ENCODE measurements at regions not wholly inside any gene's neighbourhood (a gene's known extent, or its start where the extent isn't known, plus 50 kb on each side); places are given as distances from the start of the nearest gene placed in this dataset.

DNA sequence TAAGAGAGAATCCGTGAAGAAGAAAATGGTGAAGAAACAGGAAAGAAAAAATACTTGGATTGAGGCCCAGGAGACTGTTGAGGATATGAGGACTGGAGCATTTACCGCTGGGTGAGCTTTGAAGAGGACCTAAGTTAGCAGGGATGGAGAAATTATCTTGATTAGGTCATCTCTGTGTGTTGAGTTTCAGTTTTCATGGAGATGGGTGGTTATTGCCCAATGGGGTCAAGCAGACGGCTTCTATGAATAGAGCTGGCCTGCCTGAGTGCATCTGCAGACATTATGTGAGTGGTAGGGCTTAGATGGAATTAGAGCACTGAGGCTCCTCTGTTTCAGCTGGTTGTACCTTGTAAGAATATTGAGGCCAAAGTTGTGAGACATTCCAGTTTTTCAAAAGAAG is 245.4 kb upstream of the FBXL7 start:
- H3K23ac ChIP-seq (ENCODE audit: low read depth, low read length, poor library complexity): no peak overlapping the region
- H3K27me3 ChIP-seq (ENCODE audit: control insufficient read depth in 3 of 3, insufficient read depth in 3 of 3, low read depth in 1 of 3, low read length in 3 of 3): no peaks in the 10 kb centered on the region
- H2BK120ac ChIP-seq (ENCODE audit: low read depth, low read length): no peak overlapping the region
- H4K8ac ChIP-seq (ENCODE audit: low read depth, low read length): no peak overlapping the region
- H3K14ac ChIP-seq (ENCODE audit: low read length): no peak overlapping the region
- no peak for DNase-seq (ENCODE audit: low spot score)
- no peaks in the 10 kb centered on the region for H3K36me3 ChIP-seq (replicated peaks in 1 of 2; ENCODE audit: control insufficient read depth in 2 of 2, insufficient read depth in 2 of 2, low read length in 2 of 2)
- no peak overlapping the region for H3K27ac ChIP-seq (replicated peaks; ENCODE audit: low read length)
- H3K4ac ChIP-seq (ENCODE audit: low read length): no peak overlapping the region
- H3K18ac ChIP-seq (ENCODE audit: low read length): no peak overlapping the region
- no peak overlapping the region for H2BK5ac ChIP-seq (ENCODE audit: low read length)
- H3K4me3 ChIP-seq (ENCODE audit: low read length in 2 of 2): no peak overlapping the region
- H3K4me2 ChIP-seq (ENCODE audit: insufficient read depth, low read length, poor library complexity, severe bottlenecking): no peak overlapping the region
- WGBS, 2 donors (ENCODE audit: extremely low coverage in 2 of 2, insufficient read length in 2 of 2, insufficient replicate concordance in 1 of 2): no CpG with 5 or more reads among the region's 3 CpGs
- H4K91ac ChIP-seq (ENCODE audit: low read depth, low read length, poor library complexity): no peak overlapping the region
- no peak overlapping the region for H2BK12ac ChIP-seq (ENCODE audit: low read length)
- H3K79me1 ChIP-seq (ENCODE audit: low read depth, low read length): no peaks in the 10 kb centered on the region
- H2AK5ac ChIP-seq (ENCODE audit: low read depth, low read length): no peak overlapping the region
- H3K9ac ChIP-seq (ENCODE audit: low read depth, low read length, poor library complexity): no peak overlapping the region
- H2AFZ ChIP-seq (ENCODE audit: low read length): no peak overlapping the region
- H2BK15ac ChIP-seq (ENCODE audit: low read length): no peak overlapping the region
- no peaks in the 10 kb centered on the region for H3K4me1 ChIP-seq (ENCODE audit: control insufficient read depth in 2 of 2, insufficient read depth in 1 of 2, low read depth in 1 of 2, low read length in 2 of 2)
- H3K9me3 ChIP-seq (replicated peaks in 1 of 2; ENCODE audit: control insufficient read depth in 2 of 2, insufficient read depth in 1 of 2, low read depth in 1 of 2, low read length in 2 of 2): no peaks in the 10 kb centered on the region

DNA sequence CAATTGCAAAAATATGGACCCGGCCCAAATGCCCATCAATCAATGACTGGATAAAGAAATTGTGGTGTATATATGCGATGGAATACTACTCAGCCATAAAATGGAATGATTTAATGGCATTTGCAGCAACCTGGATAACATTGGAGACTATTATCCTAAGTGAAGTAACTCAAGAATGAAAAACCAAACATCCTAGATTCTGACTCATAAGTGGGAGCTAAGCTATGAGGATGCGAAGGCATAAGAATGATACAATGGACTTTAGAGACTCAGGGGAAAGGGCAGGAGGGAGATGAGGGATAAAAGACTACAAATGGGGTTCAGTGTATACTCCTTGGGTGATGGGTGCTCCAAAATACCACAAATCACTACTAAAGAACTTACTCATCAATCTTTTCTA is 247.6 kb upstream of the FBXL7 start:
- Histone ChIP-seq H3K79me1 (ENCODE audit: low read depth, low read length) (no peaks in the 10 kb centered on the region), H3K9me3 (replicated peaks in 1 of 2; ENCODE audit: control insufficient read depth in 2 of 2, insufficient read depth in 1 of 2, low read depth in 1 of 2, low read length in 2 of 2) (no peaks in the 10 kb centered on the region), H3K4ac (ENCODE audit: low read length) (no peak overlapping the region), H2BK15ac (ENCODE audit: low read length) (no peak overlapping the region), H2BK5ac (ENCODE audit: low read length) (no peak overlapping the region), H3K18ac (ENCODE audit: low read length) (no peak overlapping the region), H3K27me3 (ENCODE audit: control insufficient read depth in 3 of 3, insufficient read depth in 3 of 3, low read depth in 1 of 3, low read length in 3 of 3) (no peaks in the 10 kb centered on the region), H3K14ac (ENCODE audit: low read length) (no peak overlapping the region), H2AFZ (ENCODE audit: low read length) (no peak overlapping the region), H3K4me1 (ENCODE audit: control insufficient read depth in 2 of 2, insufficient read depth in 1 of 2, low read depth in 1 of 2, low read length in 2 of 2) (no peaks in the 10 kb centered on the region), H3K36me3 (replicated peaks in 1 of 2; ENCODE audit: control insufficient read depth in 2 of 2, insufficient read depth in 2 of 2, low read length in 2 of 2) (no peaks in the 10 kb centered on the region), H4K8ac (ENCODE audit: low read depth, low read length) (no peak overlapping the region), H3K4me3 (ENCODE audit: low read length in 2 of 2) (no peak overlapping the region), H2BK120ac (ENCODE audit: low read depth, low read length) (no peak overlapping the region), H2BK12ac (ENCODE audit: low read length) (no peak overlapping the region), H2AK5ac (ENCODE audit: low read depth, low read length) (no peak overlapping the region), H3K23ac (ENCODE audit: low read depth, low read length, poor library complexity) (no peak overlapping the region), H3K27ac (replicated peaks; ENCODE audit: low read length) (no peak overlapping the region), H4K91ac (ENCODE audit: low read depth, low read length, poor library complexity) (no peak overlapping the region), H3K9ac (ENCODE audit: low read depth, low read length, poor library complexity) (no peak overlapping the region), H3K4me2 (ENCODE audit: insufficient read depth, low read length, poor library complexity, severe bottlenecking) (no peak overlapping the region)
- DNase-seq (ENCODE audit: low spot score): no peak
- WGBS, 2 donors (ENCODE audit: extremely low coverage in 2 of 2, insufficient read length in 2 of 2, insufficient replicate concordance in 1 of 2): no CpG with 5 or more reads among the region's 3 CpGs

GRCh38 chr5:15249152-15249551 is 250.8 kb upstream of the FBXL7 start:
- Histone ChIP-seq H3K9me3 (replicated peaks in 1 of 2; ENCODE audit: control insufficient read depth in 2 of 2, insufficient read depth in 1 of 2, low read depth in 1 of 2, low read length in 2 of 2) (peaks cover 0 to 2% of the 10 kb centered on the region in 2 donors), H3K14ac (ENCODE audit: low read length) (no peak overlapping the region), H3K4me3 (ENCODE audit: low read length in 2 of 2) (no peak overlapping the region), H2AK5ac (ENCODE audit: low read depth, low read length) (no peak overlapping the region), H4K91ac (ENCODE audit: low read depth, low read length, poor library complexity) (no peak overlapping the region), H2BK15ac (ENCODE audit: low read length) (no peak overlapping the region), H3K18ac (ENCODE audit: low read length) (no peak overlapping the region), H3K27ac (replicated peaks; ENCODE audit: low read length) (no peak overlapping the region), H2BK12ac (ENCODE audit: low read length) (no peak overlapping the region), H2BK5ac (ENCODE audit: low read length) (no peak overlapping the region), H2BK120ac (ENCODE audit: low read depth, low read length) (no peak overlapping the region), H3K23ac (ENCODE audit: low read depth, low read length, poor library complexity) (no peak overlapping the region), H3K9ac (ENCODE audit: low read depth, low read length, poor library complexity) (no peak overlapping the region), H3K27me3 (ENCODE audit: control insufficient read depth in 3 of 3, insufficient read depth in 3 of 3, low read depth in 1 of 3, low read length in 3 of 3) (no peaks in the 10 kb centered on the region), H2AFZ (ENCODE audit: low read length) (no peak overlapping the region), H3K79me1 (ENCODE audit: low read depth, low read length) (no peaks in the 10 kb centered on the region), H3K4ac (ENCODE audit: low read length) (no peak overlapping the region), H3K4me2 (ENCODE audit: insufficient read depth, low read length, poor library complexity, severe bottlenecking) (no peak overlapping the region), H4K8ac (ENCODE audit: low read depth, low read length) (no peak overlapping the region), H3K36me3 (replicated peaks in 1 of 2; ENCODE audit: control insufficient read depth in 2 of 2, insufficient read depth in 2 of 2, low read length in 2 of 2) (no peaks in the 10 kb centered on the region), H3K4me1 (ENCODE audit: control insufficient read depth in 2 of 2, insufficient read depth in 1 of 2, low read depth in 1 of 2, low read length in 2 of 2) (no peaks in the 10 kb centered on the region)
- no peak for DNase-seq (ENCODE audit: low spot score)
- no CpG with 5 or more reads among the region's 3 CpGs for WGBS, 2 donors (ENCODE audit: extremely low coverage in 2 of 2, insufficient read length in 2 of 2, insufficient replicate concordance in 1 of 2)

DNA sequence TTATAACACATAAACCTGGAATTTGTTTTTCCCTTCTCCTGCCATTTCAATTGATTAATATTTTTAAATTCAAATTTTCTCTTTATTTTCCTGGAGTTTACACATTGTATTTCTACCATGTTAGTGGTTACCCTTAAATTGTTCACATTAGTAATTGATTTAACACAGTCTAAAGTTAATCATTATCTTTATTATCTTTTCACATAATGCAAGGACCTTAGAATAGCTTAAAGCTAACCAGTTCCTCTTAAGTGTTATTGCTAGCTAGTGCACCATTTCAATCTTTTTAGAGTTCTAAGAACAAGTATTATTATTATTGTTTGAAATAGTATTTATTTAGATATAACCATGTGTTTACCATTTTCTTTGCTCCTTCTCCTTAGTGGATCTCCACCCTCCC is 251.2 kb upstream of the FBXL7 start:
- Histone ChIP-seq H3K14ac (ENCODE audit: low read length) (no peak overlapping the region), H3K4me2 (ENCODE audit: insufficient read depth, low read length, poor library complexity, severe bottlenecking) (no peak overlapping the region), H3K27me3 (ENCODE audit: control insufficient read depth in 3 of 3, insufficient read depth in 3 of 3, low read depth in 1 of 3, low read length in 3 of 3) (no peaks in the 10 kb centered on the region), H2BK5ac (ENCODE audit: low read length) (no peak overlapping the region), H3K4me3 (ENCODE audit: low read length in 2 of 2) (no peak overlapping the region), H3K9ac (ENCODE audit: low read depth, low read length, poor library complexity) (no peak overlapping the region), H3K27ac (replicated peaks; ENCODE audit: low read length) (no peak overlapping the region), H2AK5ac (ENCODE audit: low read depth, low read length) (no peak overlapping the region), H2BK120ac (ENCODE audit: low read depth, low read length) (no peak overlapping the region), H2AFZ (ENCODE audit: low read length) (no peak overlapping the region), H3K4me1 (ENCODE audit: control insufficient read depth in 2 of 2, insufficient read depth in 1 of 2, low read depth in 1 of 2, low read length in 2 of 2) (no peaks in the 10 kb centered on the region), H2BK15ac (ENCODE audit: low read length) (no peak overlapping the region), H3K23ac (ENCODE audit: low read depth, low read length, poor library complexity) (no peak overlapping the region), H4K8ac (ENCODE audit: low read depth, low read length) (no peak overlapping the region), H3K79me1 (ENCODE audit: low read depth, low read length) (no peaks in the 10 kb centered on the region), H4K91ac (ENCODE audit: low read depth, low read length, poor library complexity) (no peak overlapping the region), H3K36me3 (replicated peaks in 1 of 2; ENCODE audit: control insufficient read depth in 2 of 2, insufficient read depth in 2 of 2, low read length in 2 of 2) (no peaks in the 10 kb centered on the region), H2BK12ac (ENCODE audit: low read length) (no peak overlapping the region), H3K18ac (ENCODE audit: low read length) (no peak overlapping the region), H3K9me3 (replicated peaks in 1 of 2; ENCODE audit: control insufficient read depth in 2 of 2, insufficient read depth in 1 of 2, low read depth in 1 of 2, low read length in 2 of 2) (peaks cover 0 to 2% of the 10 kb centered on the region in 2 donors), H3K4ac (ENCODE audit: low read length) (no peak overlapping the region)
- no peak for DNase-seq (ENCODE audit: low spot score)

Data from neuronal stem cell (in vitro differentiated cells).